ENCODE measurements at regions not wholly inside any gene's neighbourhood (a gene's known extent, or its start where the extent isn't known, plus 50 kb on each side); places are given as distances from the start of the nearest gene placed in this dataset.

GRCh38 chr12:13680916-13681315, 300.5 kb downstream of the GRIN2B start:
- DNase-seq (ENCODE audit: low read depth) = no peak

- no peak for DNase-seq (ENCODE audit: low read depth)
Measured at GRCh38 chr12:13676880-13677279, 304.5 kb downstream of the GRIN2B start.

GRCh38 chr12:13670285-13670866, 311.0 kb downstream of the GRIN2B start:
- DNase-seq (ENCODE audit: low read depth) = no peak

GRCh38 chr12:13668880-13669279, 312.5 kb downstream of the GRIN2B start:
- DNase-seq (ENCODE audit: low read depth) = no peak

GRCh38 chr12:13666806-13667205, 314.6 kb downstream of the GRIN2B start:
- no peak for DNase-seq (ENCODE audit: low read depth)

GRCh38 chr12:13661005-13661887, 320.2 kb downstream of the GRIN2B start:
- DNase-seq (ENCODE audit: low read depth) = peak; percentile 17

GRCh38 chr12:13654456-13654855, 326.9 kb downstream of the GRIN2B start:
- DNase-seq (ENCODE audit: low read depth) = no peak

GRCh38 chr12:13652105-13652504, 329.3 kb downstream of the GRIN2B start:
- no peak for DNase-seq (ENCODE audit: low read depth)

- DNase-seq (ENCODE audit: low read depth) = no peak
Measured at GRCh38 chr12:13635709-13636108, 345.7 kb downstream of the GRIN2B start.

- DNase-seq (ENCODE audit: low read depth) = no peak
Measured at GRCh38 chr12:13631873-13632272, 349.5 kb downstream of the GRIN2B start.

- no peak for DNase-seq (ENCODE audit: low read depth)
Measured at GRCh38 chr12:13630354-13630753, 351.0 kb downstream of the GRIN2B start.

- DNase-seq (ENCODE audit: low read depth) = no peak
Measured at GRCh38 chr12:13628067-13628466, 353.3 kb downstream of the GRIN2B start.

GRCh38 chr12:13627536-13627935, 353.9 kb downstream of the GRIN2B start:
- no peak for DNase-seq (ENCODE audit: low read depth)

GRCh38 chr12:13613297-13613696, 368.1 kb downstream of the GRIN2B start:
- DNase-seq (ENCODE audit: low read depth) = no peak

- DNase-seq (ENCODE audit: low read depth) = no peak
Measured at GRCh38 chr12:13609894-13610679, 371.3 kb downstream of the GRIN2B start.

GRCh38 chr12:13606290-13606689, 375.1 kb downstream of the GRIN2B start:
- DNase-seq (ENCODE audit: low read depth) = no peak

GRCh38 chr12:13603953-13604352, 377.4 kb downstream of the GRIN2B start:
- DNase-seq (ENCODE audit: low read depth) = no peak

- DNase-seq (ENCODE audit: low read depth) = no peak
Measured at GRCh38 chr12:13602172-13602571, 379.2 kb downstream of the GRIN2B start.

GRCh38 chr12:13599176-13599575, 382.2 kb downstream of the GRIN2B start:
- DNase-seq (ENCODE audit: low read depth) = no peak

- no peak for DNase-seq (ENCODE audit: low read depth)
Measured at GRCh38 chr12:13597837-13598236, 383.6 kb downstream of the GRIN2B start.

- DNase-seq (ENCODE audit: low read depth) = no peak
Measured at GRCh38 chr12:13597166-13597565, 384.2 kb downstream of the GRIN2B start.

- DNase-seq (ENCODE audit: low read depth) = no peak
Measured at GRCh38 chr12:13596714-13597113, 384.7 kb downstream of the GRIN2B start.

Measured in GM04503 (cell line).